ENCODE measurements at regions not wholly inside any gene's neighbourhood (a gene's known extent, or its start where the extent isn't known, plus 50 kb on each side); places are given as distances from the start of the nearest gene placed in this dataset.

- no peak for DNase-seq (ENCODE audit: low spot score)
- in situ Hi-C loops (cut with MboI; ENCODE audit: low pct_unique_long_range_greater_than_20kb, low sequenced_read_pairs, unreplicated experiment), result no loop called here
- TF ChIP-seq, protein P1, sequence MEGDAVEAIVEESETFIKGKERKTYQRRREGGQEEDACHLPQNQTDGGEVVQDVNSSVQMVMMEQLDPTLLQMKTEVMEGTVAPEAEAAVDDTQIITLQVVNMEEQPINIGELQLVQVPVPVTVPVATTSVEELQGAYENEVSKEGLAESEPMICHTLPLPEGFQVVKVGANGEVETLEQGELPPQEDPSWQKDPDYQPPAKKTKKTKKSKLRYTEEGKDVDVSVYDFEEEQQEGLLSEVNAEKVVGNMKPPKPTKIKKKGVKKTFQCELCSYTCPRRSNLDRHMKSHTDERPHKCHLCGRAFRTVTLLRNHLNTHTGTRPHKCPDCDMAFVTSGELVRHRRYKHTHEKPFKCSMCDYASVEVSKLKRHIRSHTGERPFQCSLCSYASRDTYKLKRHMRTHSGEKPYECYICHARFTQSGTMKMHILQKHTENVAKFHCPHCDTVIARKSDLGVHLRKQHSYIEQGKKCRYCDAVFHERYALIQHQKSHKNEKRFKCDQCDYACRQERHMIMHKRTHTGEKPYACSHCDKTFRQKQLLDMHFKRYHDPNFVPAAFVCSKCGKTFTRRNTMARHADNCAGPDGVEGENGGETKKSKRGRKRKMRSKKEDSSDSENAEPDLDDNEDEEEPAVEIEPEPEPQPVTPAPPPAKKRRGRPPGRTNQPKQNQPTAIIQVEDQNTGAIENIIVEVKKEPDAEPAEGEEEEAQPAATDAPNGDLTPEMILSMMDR (IDR thresholded peaks at IDR 0.05; ENCODE audit: extremely low read depth, insufficient read depth, missing control alignments), result no peak
Measured at GRCh38 chr5:101580591-101580990, 677.5 kb upstream of the ST8SIA4 start.

- in situ Hi-C loops (cut with MboI; ENCODE audit: low pct_unique_long_range_greater_than_20kb, low sequenced_read_pairs, unreplicated experiment), result no loop called here
- DNase-seq (ENCODE audit: low spot score), result no peak
- TF ChIP-seq, protein P1 (IDR thresholded peaks at IDR 0.05; ENCODE audit: extremely low read depth, insufficient read depth, missing control alignments), result no peak
Measured at GRCh38 chr5:101574017-101574416, 670.9 kb upstream of the ST8SIA4 start.

- DNase-seq (ENCODE audit: low spot score), result no peak
- TF ChIP-seq, protein P1 (IDR thresholded peaks at IDR 0.05; ENCODE audit: extremely low read depth, insufficient read depth, missing control alignments), result no peak
- in situ Hi-C loops (cut with MboI; ENCODE audit: low pct_unique_long_range_greater_than_20kb, low sequenced_read_pairs, unreplicated experiment), result no loop called here
Measured at GRCh38 chr5:101561018-101561417, 657.9 kb upstream of the ST8SIA4 start.

DNA sequence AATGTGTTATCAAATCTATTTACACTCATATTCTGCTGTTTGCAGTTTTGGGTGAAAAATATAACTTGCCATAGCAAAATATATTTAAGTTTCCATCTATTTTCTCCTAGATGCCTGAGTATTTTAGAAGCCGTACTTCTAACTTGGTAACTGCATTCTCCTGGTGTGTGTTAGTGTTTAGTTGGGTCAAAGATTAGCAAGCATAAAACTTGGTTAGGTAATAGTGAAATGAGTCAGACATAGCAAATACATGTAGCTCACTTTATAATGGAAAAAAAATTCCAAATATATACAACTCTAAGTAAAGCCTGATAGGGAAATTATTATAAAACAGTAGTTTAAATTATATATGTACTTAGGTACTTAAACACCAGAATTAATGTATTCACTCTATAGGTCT, 640.7 kb upstream of the ST8SIA4 start:
- TF ChIP-seq, protein P1 (IDR thresholded peaks at IDR 0.05; ENCODE audit: extremely low read depth, insufficient read depth, missing control alignments), result no peak
- in situ Hi-C loops (cut with MboI; ENCODE audit: low pct_unique_long_range_greater_than_20kb, low sequenced_read_pairs, unreplicated experiment), result no loop called here
- no peak for DNase-seq (ENCODE audit: low spot score)

DNA sequence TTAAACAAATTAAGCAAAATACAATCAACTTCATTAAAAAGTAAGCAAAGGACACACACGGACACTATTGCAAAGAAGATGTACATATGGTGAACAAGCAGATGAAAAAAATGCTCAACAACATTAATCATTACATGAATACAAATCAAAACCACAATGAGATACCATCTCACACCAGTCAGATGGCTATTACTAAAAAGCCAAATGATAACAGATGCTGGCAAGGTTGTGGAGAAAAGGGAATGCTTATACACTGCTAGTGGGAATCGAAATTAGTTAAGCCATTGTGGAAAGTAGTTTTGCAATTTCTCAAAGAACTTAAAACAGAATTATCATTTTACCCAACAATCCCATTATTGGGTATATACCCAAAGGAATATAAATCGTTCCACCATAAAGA, 636.2 kb upstream of the ST8SIA4 start:
- TF ChIP-seq, protein P1 (IDR thresholded peaks at IDR 0.05; ENCODE audit: extremely low read depth, insufficient read depth, missing control alignments), result no peak
- in situ Hi-C loops (cut with MboI; ENCODE audit: low pct_unique_long_range_greater_than_20kb, low sequenced_read_pairs, unreplicated experiment), result no loop called here
- no peak for DNase-seq (ENCODE audit: low spot score)

GRCh38 chr5:101535626-101536025, 632.5 kb upstream of the ST8SIA4 start:
- in situ Hi-C loops (cut with MboI; ENCODE audit: low pct_unique_long_range_greater_than_20kb, low sequenced_read_pairs, unreplicated experiment), result no loop called here
- TF ChIP-seq, protein P1 (IDR thresholded peaks at IDR 0.05; ENCODE audit: extremely low read depth, insufficient read depth, missing control alignments), result no peak
- no peak for DNase-seq (ENCODE audit: low spot score)
